ENCODE measurements at regions not wholly inside any gene's neighbourhood (a gene's known extent, or its start where the extent isn't known, plus 50 kb on each side); places are given as distances from the start of the nearest gene placed in this dataset.

DNA sequence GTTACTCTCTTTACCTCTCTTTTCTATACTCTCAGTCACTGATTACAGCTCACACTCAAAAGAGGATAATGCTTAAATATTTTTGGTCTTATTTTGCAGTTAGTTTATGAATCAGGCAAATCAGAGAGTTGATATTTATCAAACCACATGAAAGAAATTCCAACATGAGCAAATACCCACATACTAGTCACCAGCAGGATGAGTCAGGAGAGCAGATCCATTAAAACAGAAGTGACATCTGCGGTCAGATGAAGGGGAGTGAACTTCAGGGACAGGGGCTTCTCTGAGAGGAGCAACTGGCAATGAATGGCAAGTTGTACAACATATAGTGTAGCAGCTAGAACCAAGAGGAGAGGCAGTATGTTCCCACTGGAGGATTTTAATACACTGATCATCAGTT, 258.7 kb downstream of the SYT10 start:
- TF ChIP-seq, protein P1, sequence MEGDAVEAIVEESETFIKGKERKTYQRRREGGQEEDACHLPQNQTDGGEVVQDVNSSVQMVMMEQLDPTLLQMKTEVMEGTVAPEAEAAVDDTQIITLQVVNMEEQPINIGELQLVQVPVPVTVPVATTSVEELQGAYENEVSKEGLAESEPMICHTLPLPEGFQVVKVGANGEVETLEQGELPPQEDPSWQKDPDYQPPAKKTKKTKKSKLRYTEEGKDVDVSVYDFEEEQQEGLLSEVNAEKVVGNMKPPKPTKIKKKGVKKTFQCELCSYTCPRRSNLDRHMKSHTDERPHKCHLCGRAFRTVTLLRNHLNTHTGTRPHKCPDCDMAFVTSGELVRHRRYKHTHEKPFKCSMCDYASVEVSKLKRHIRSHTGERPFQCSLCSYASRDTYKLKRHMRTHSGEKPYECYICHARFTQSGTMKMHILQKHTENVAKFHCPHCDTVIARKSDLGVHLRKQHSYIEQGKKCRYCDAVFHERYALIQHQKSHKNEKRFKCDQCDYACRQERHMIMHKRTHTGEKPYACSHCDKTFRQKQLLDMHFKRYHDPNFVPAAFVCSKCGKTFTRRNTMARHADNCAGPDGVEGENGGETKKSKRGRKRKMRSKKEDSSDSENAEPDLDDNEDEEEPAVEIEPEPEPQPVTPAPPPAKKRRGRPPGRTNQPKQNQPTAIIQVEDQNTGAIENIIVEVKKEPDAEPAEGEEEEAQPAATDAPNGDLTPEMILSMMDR (IDR thresholded peaks at IDR 0.05 in 4 of 5, conservative IDR thresholded peaks at IDR 0.05 in 1 of 5), result no peak
- no peak for TF ChIP-seq POLR2A (IDR thresholded peaks at IDR 0.05)

Data from gastrocnemius medialis (tissue), 4 donors.